ENCODE measurements at regions not wholly inside any gene's neighbourhood (a gene's known extent, or its start where the extent isn't known, plus 50 kb on each side); places are given as distances from the start of the nearest gene placed in this dataset.

DNA sequence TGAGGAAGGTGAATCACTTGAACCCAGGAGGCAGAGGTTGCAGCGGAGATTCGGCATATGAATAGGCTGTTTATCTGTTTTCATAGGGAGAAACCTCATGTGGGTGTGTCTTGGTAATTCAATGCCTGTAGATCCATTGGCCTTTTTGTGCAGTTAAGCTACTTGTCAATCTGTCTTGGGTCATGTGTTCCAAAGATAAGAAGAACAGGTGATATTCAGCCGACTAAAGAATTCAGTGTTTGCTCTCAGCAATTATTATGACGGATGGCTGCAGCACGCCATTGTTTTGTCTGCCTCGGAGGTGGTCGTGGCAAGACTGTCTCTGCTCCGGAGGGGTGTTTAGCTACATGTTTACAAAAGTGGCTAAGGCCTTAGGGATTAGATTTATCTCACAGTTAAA is 573.0 kb upstream of the PCDH9 start:
- Histone ChIP-seq H3K4me1 (no peaks in the 10 kb centered on the region), H3K27ac (no peak overlapping the region), H3K9me3 (no peaks in the 10 kb centered on the region), H3K4me3 (no peak overlapping the region), H3K27me3 (no peaks in the 10 kb centered on the region), H3K36me3 (ENCODE audit: low read depth, missing control alignments) (no peaks in the 10 kb centered on the region)
- intact Hi-C loops (cut with DNase I; ENCODE audit: low total_unique reads) = no loop called here
- no peak for TF ChIP-seq POLR2A (IDR thresholded peaks at IDR 0.05)
- TF ChIP-seq, protein P1, sequence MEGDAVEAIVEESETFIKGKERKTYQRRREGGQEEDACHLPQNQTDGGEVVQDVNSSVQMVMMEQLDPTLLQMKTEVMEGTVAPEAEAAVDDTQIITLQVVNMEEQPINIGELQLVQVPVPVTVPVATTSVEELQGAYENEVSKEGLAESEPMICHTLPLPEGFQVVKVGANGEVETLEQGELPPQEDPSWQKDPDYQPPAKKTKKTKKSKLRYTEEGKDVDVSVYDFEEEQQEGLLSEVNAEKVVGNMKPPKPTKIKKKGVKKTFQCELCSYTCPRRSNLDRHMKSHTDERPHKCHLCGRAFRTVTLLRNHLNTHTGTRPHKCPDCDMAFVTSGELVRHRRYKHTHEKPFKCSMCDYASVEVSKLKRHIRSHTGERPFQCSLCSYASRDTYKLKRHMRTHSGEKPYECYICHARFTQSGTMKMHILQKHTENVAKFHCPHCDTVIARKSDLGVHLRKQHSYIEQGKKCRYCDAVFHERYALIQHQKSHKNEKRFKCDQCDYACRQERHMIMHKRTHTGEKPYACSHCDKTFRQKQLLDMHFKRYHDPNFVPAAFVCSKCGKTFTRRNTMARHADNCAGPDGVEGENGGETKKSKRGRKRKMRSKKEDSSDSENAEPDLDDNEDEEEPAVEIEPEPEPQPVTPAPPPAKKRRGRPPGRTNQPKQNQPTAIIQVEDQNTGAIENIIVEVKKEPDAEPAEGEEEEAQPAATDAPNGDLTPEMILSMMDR (IDR thresholded peaks at IDR 0.05) = no peak
- no peak for DNase-seq
- 55 to 58% methylated on average over 8 of the region's 8 CpGs for WGBS, 2 donors

DNA sequence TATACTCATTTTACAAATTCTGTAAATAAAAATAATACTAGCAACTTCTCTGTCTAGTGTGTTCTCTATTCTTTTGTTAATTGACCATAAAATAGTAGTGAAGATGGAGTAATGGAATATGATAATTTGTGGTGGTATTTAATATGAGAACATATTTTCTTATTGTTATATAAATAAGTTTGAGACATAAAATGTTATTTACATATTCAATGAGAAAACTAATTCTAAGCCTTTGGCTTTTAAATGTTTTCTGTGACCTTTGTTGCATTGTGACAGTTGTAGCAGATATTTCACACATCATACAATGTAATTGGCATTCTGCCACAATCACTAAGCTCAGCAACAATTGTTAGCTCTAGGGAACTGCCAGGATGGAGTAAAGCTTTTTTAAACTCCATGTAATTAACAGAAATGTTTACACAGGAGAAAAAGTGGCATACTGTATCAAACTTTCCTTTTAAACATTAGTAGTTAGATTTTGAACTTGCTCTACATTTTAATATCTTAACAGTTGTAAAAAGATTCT is 562.1 kb upstream of the PCDH9 start:
- H3K27me3 ChIP-seq = no peaks in the 10 kb centered on the region
- DNase-seq = no peak
- H3K9me3 ChIP-seq = no peaks in the 10 kb centered on the region
- H3K4me1 ChIP-seq = no peaks in the 10 kb centered on the region
- no peak overlapping the region for H3K27ac ChIP-seq
- H3K36me3 ChIP-seq (ENCODE audit: low read depth, missing control alignments) = no peaks in the 10 kb centered on the region
- intact Hi-C loops (cut with DNase I; ENCODE audit: low total_unique reads) = no loop called here
- H3K4me3 ChIP-seq = no peak overlapping the region
- TF ChIP-seq, protein P1 (IDR thresholded peaks at IDR 0.05) = no peak
- no peak for TF ChIP-seq POLR2A (IDR thresholded peaks at IDR 0.05)

DNA sequence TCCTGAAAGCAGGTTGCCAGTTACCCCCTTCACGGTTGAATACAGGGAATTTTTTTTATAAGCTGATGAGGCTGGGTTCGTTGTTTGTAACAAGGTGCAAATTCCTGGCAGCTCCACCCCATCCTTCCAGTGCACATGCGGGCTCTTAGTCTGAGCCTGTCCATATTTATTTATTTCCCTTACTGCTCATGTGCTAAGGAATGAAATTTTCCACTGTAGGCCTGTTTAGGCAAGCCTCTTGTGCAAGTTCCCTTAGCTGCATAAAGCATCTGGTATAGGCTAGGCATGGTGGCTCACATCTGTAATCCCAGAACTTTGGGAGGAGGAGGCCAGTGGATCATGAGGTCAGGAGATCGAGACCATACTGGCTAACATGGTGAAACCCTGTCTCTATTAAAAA is 560.9 kb upstream of the PCDH9 start:
- no peaks in the 10 kb centered on the region for H3K27me3 ChIP-seq
- H3K27ac ChIP-seq = no peak overlapping the region
- 89 to 95% methylated on average over 4 of the region's 4 CpGs for WGBS, 2 donors
- DNase-seq = no peak
- TF ChIP-seq, protein P1 (IDR thresholded peaks at IDR 0.05) = no peak
- TF ChIP-seq POLR2A (IDR thresholded peaks at IDR 0.05) = no peak
- H3K9me3 ChIP-seq = no peaks in the 10 kb centered on the region
- H3K4me1 ChIP-seq = no peaks in the 10 kb centered on the region
- H3K36me3 ChIP-seq (ENCODE audit: low read depth, missing control alignments) = no peaks in the 10 kb centered on the region
- intact Hi-C loops (cut with DNase I; ENCODE audit: low total_unique reads) = no loop called here
- H3K4me3 ChIP-seq = no peak overlapping the region

DNA sequence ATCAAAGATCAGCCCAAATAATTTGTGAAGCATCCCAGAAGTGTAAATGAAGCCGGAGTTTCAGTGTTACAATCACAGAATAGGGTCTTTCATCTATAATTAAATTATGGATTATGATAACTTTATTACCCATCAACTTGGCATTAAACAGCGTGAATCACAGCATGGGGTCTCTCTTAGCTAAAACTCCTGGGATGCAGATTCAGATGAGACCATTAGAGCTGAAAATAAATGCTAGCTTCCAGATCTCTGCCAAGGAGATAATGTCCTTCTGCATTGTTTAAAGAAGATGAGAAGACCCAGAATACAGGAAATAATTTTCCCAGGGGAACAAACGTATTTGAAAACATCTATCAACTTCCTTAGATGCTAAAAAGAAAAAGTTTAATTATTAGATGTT is 546.0 kb upstream of the PCDH9 start:
- Histone ChIP-seq H3K27ac (no peak overlapping the region), H3K9me3 (no peaks in the 10 kb centered on the region), H3K27me3 (no peaks in the 10 kb centered on the region), H3K4me1 (no peaks in the 10 kb centered on the region), H3K36me3 (ENCODE audit: low read depth, missing control alignments) (no peaks in the 10 kb centered on the region), H3K4me3 (no peak overlapping the region)
- DNase-seq = no peak
- 62 to 64% methylated on average over 3 of the region's 3 CpGs for WGBS, 2 donors
- TF ChIP-seq POLR2A (IDR thresholded peaks at IDR 0.05) = no peak
- TF ChIP-seq, protein P1 (IDR thresholded peaks at IDR 0.05) = no peak
- intact Hi-C loops (cut with DNase I; ENCODE audit: low total_unique reads) = no loop called here

DNA sequence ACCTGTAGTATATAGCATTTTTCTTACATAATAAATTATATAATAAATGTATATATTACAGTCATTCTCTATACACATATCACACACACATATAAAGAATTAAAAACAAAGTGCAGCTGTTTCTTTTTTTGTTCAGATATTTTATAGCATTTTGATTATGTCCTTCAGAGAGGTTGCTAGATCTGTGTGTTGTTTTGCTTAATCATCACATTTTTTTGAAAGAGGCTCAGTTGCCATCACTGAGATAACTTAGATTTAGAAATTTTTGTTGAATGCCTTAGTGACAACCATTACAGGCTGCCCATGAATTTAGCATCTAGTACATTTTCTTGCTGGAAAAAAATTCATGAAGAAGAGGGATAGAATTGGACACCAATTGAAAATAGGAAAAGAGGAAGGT is 545.2 kb upstream of the PCDH9 start:
- no peak overlapping the region for H3K4me3 ChIP-seq
- intact Hi-C loops (cut with DNase I; ENCODE audit: low total_unique reads) = no loop called here
- no peak for DNase-seq

More for the DNA sequence above, 545.2 kb upstream of the PCDH9 start:
- H3K27ac ChIP-seq = no peak overlapping the region
- no peaks in the 10 kb centered on the region for H3K36me3 ChIP-seq (ENCODE audit: low read depth, missing control alignments)
- no peak for TF ChIP-seq POLR2A (IDR thresholded peaks at IDR 0.05)
- TF ChIP-seq, protein P1 (IDR thresholded peaks at IDR 0.05) = no peak
- no peaks in the 10 kb centered on the region for H3K27me3 ChIP-seq
- no peaks in the 10 kb centered on the region for H3K9me3 ChIP-seq
- H3K4me1 ChIP-seq = no peaks in the 10 kb centered on the region
